Transverse colon (tissue), 4 donors: ENCODE measurements at regions not wholly inside any gene's neighbourhood (a gene's known extent, or its start where the extent isn't known, plus 50 kb on each side); places are given as distances from the start of the nearest gene placed in this dataset.

Source experiments
- CTCF ChIP-seq, 5 experiments: fragments of 200-600 bp in 3 of 5; fragments of 450-650 bp in 2 of 5; sonication (generic) in 3 of 5; IDR thresholded peaks; 1 replicate in 2 of 5; 2 replicates in 3 of 5; pipeline ENCODE4 v1.5.1; 2016 to 2017; ENCODE audit warnings: antibody characterized with exemption in 5 of 5, inconsistent platforms in 3 of 5, mild to moderate bottlenecking in 2 of 5, moderate library complexity in 1 of 5
- POLR2A ChIP-seq: fragments of 450-650 bp; IDR thresholded peaks from one replicate; pipeline ENCODE4 v1.6.1; 2016; ENCODE audit warnings: antibody characterized with exemption, mild to moderate bottlenecking, moderate library complexity
- POLR2AphosphoS5 ChIP-seq, 3 donors: sonication (generic); formaldehyde crosslinking; IDR thresholded peaks; one replicate each; pipeline ENCODE4 v1.6.1; 2016; ENCODE audit warnings: antibody characterized with exemption in 3 of 3

- TF ChIP-seq POLR2AphosphoS5 (IDR thresholded peaks at IDR 0.05): no peak
- TF ChIP-seq CTCF (IDR thresholded peaks at IDR 0.05): no peak
- TF ChIP-seq POLR2A: no peak
These were observed 67.0 kb downstream of the SDR9C7 start for GRCh38 chr12:56867216-56867615.
